Esophagus muscularis mucosa (tissue), 3 donors: ENCODE measurements at regions not wholly inside any gene's neighbourhood (a gene's known extent, or its start where the extent isn't known, plus 50 kb on each side); places are given as distances from the start of the nearest gene placed in this dataset.

Source experiments
- CTCF ChIP-seq, 3 experiments: fragments of 200-600 bp in 2 of 3; fragments of 450-650 bp in 1 of 3; sonication (generic) in 2 of 3; IDR thresholded peaks; one replicate each; pipeline ENCODE4 v1.5.1; 2017 to 2019; ENCODE audit warnings: antibody characterized with exemption in 3 of 3, mild to moderate bottlenecking in 2 of 3, moderate library complexity in 1 of 3
- POLR2A ChIP-seq: fragments of 450-650 bp; IDR thresholded peaks from one replicate; pipeline ENCODE4 v1.6.1; 2017; ENCODE audit warnings: antibody characterized with exemption, moderate library complexity, mild to moderate bottlenecking, low read depth

- TF ChIP-seq CTCF (IDR thresholded peaks at IDR 0.05): no peak
- TF ChIP-seq POLR2A: no peak
Observed at GRCh38 chr5:142405814-142406395, 81.1 kb upstream of the SPRY4 start.
